ENCODE measurements at regions not wholly inside any gene's neighbourhood (a gene's known extent, or its start where the extent isn't known, plus 50 kb on each side); places are given as distances from the start of the nearest gene placed in this dataset.

DNA sequence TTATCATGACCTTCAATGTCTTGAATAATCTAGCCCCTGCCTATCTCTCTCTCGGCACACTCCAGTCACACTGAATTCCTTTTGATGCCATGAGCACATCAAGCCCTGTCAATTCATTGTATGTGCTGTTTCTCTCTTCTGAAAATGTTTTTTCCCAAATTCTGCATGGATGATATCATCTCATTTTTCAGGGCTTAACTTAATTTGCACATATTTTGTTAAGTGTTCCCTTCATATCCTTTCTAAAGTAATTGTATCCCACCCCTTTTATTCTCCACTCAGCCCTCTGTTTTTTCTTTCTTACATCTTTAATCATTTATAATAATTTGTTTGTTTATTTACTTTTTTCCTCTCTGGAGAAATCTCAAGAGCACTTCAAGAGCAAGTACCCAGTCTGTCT is 149.9 kb downstream of the ZNF326 start:
- Histone ChIP-seq H3K9ac (ENCODE audit: insufficient read length) (no peak overlapping the region), H3K36me3 (ENCODE audit: insufficient read depth, low read length) (no peaks in the 10 kb centered on the region), H3K27ac (no peak overlapping the region), H3K9me3 (ENCODE audit: low read depth, low read length) (no peaks in the 10 kb centered on the region), H3K4me3 (no peak overlapping the region)
- DNase-seq (ENCODE audit: low read depth, low spot score): no peak
- TF ChIP-seq POLR2AphosphoS5 (IDR thresholded peaks at IDR 0.05; ENCODE audit: borderline replicate concordance, low read depth, low read length): no peak
- no peak for TF ChIP-seq EZH2 (IDR thresholded peaks at IDR 0.05)
- no peak for TF ChIP-seq FOXP2 (optimal IDR thresholded peaks at IDR 0.05; ENCODE audit: control extremely low read depth, extremely low read length, insufficient read depth)

DNA sequence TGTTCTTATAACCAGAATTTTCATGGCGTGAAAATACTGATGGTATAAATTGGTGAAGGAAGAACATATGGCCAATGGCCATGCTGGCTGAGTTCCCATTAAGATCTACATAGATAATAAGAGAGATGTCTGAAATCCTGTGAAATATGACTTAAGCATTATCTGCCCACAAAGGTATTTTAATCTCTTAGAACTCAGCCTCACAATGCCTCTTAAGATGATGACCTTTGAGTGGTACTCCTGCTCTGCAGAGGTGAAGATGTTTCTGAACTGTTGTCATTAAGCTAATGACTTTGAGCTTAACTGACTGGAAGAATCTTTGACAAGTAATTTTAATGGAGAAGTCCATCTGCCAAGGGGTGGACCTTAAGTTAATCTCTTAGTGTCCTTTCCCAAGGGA is 148.7 kb downstream of the ZNF326 start:
- no peak overlapping the region for H3K4me3 ChIP-seq
- TF ChIP-seq EZH2 (IDR thresholded peaks at IDR 0.05): no peak
- H3K36me3 ChIP-seq (ENCODE audit: insufficient read depth, low read length): no peaks in the 10 kb centered on the region
- no peak overlapping the region for H3K27ac ChIP-seq
- no peaks in the 10 kb centered on the region for H3K9me3 ChIP-seq (ENCODE audit: low read depth, low read length)
- H3K9ac ChIP-seq (ENCODE audit: insufficient read length): no peak overlapping the region
- no peak for DNase-seq (ENCODE audit: low read depth, low spot score)

GRCh38 chr1:90142697-90143096 is 147.8 kb downstream of the ZNF326 start:
- no peak overlapping the region for H3K9ac ChIP-seq (ENCODE audit: insufficient read length)
- no peak for TF ChIP-seq FOXP2 (optimal IDR thresholded peaks at IDR 0.05; ENCODE audit: control extremely low read depth, extremely low read length, insufficient read depth)
- TF ChIP-seq POLR2AphosphoS5 (IDR thresholded peaks at IDR 0.05; ENCODE audit: borderline replicate concordance, low read depth, low read length): no peak
- TF ChIP-seq EZH2 (IDR thresholded peaks at IDR 0.05): no peak
- no peak for DNase-seq (ENCODE audit: low read depth, low spot score)
- H3K4me3 ChIP-seq: no peak overlapping the region
- H3K36me3 ChIP-seq (ENCODE audit: insufficient read depth, low read length): no peaks in the 10 kb centered on the region
- H3K27ac ChIP-seq: no peak overlapping the region
- H3K9me3 ChIP-seq (ENCODE audit: low read depth, low read length): no peaks in the 10 kb centered on the region

DNA sequence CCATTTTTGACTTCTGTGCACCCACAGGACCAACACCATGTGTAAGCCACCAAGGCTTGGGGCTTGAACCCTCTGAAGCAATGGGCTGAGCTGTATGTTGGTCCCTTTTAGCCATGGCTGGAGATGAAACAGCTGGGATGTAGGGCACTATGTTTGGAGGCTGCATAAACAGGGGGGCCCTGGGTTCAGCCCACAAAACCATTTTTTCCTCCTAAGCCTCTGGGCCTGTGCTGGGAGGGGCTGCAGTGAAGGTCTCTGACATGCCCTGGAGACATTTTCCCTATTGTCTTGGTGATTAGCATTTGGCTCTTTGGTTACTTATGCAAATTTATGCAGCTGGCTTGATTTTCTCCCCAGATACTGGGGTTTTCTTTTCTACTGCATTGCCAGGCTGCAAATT is 144.9 kb downstream of the ZNF326 start:
- no peak for TF ChIP-seq EZH2 (IDR thresholded peaks at IDR 0.05)

GRCh38 chr1:90135286-90135685 is 140.4 kb downstream of the ZNF326 start:
- DNase-seq (ENCODE audit: low read depth, low spot score): no peak
- TF ChIP-seq POLR2AphosphoS5 (IDR thresholded peaks at IDR 0.05; ENCODE audit: borderline replicate concordance, low read depth, low read length) (no peak), FOXP2 (optimal IDR thresholded peaks at IDR 0.05; ENCODE audit: control extremely low read depth, extremely low read length, insufficient read depth) (no peak), EZH2 (IDR thresholded peaks at IDR 0.05) (no peak)
- H3K9ac ChIP-seq (ENCODE audit: insufficient read length): no peak overlapping the region

More for the DNA sequence above, 144.9 kb downstream of the ZNF326 start:
- Histone ChIP-seq H3K4me3 (no peak overlapping the region), H3K9ac (ENCODE audit: insufficient read length) (no peak overlapping the region), H3K9me3 (ENCODE audit: low read depth, low read length) (peaks cover 7% of the 10 kb centered on the region; the same call in 1 of the 2 replicates), H3K27ac (no peak overlapping the region), H3K36me3 (ENCODE audit: insufficient read depth, low read length) (no peaks in the 10 kb centered on the region)
- no peak for DNase-seq (ENCODE audit: low read depth, low spot score)

DNA sequence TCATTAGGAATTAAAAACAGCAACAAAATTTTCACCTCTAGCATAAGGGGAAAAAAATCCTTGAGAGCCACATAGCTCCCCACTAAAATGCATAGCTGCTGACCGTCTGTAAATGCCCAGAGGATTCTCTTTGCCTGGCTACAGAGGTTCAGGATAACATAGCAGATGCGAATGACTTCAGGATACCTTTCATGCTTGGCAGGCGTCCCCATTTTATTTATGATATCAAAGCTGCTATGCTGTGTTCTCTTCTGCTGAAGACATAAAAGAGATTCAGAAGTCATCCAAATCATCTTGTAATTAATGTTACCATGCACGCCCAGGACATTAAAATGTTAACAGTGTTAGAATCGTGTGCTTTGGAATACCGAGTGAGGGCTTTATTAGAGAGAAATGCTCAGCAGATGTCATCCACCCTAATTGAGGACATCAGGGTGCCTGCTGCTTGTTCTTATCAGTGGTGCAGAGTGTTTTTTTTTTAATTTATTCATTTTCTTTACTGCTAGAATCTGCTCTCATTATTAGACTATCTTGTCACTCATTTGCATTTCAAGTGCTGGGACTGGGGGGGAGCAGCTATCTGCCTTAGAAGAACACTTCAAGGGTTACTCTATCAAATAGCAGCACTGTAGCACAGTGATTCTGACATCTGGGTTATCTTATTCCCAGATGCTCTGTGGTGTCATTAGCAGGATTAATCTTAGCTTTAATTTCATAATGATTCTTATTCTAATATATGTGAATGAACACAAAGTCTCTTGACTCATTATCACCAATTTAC is 139.5 kb downstream of the ZNF326 start:
- Histone ChIP-seq H3K9ac (ENCODE audit: insufficient read length) (no peak overlapping the region), H3K4me3 (no peak overlapping the region), H3K36me3 (ENCODE audit: insufficient read depth, low read length) (no peaks in the 10 kb centered on the region), H3K9me3 (ENCODE audit: low read depth, low read length) (peaks cover 7% of the 10 kb centered on the region; the same call in 1 of the 2 replicates), H3K27ac (peak overlapping the region; percentile 56; the same call in 1 of the 2 replicates)
- DNase-seq (ENCODE audit: low read depth, low spot score): no peak
- TF ChIP-seq FOXP2 (optimal IDR thresholded peaks at IDR 0.05; ENCODE audit: control extremely low read depth, extremely low read length, insufficient read depth): no peak
- no peak for TF ChIP-seq POLR2AphosphoS5 (IDR thresholded peaks at IDR 0.05; ENCODE audit: borderline replicate concordance, low read depth, low read length)
- TF ChIP-seq EZH2 (IDR thresholded peaks at IDR 0.05): no peak

More at GRCh38 chr1:90135286-90135685, 140.4 kb downstream of the ZNF326 start:
- no peaks in the 10 kb centered on the region for H3K36me3 ChIP-seq (ENCODE audit: insufficient read depth, low read length)
- no peak overlapping the region for H3K4me3 ChIP-seq
- peaks cover 7% of the 10 kb centered on the region; the same call in 1 of the 2 replicates for H3K9me3 ChIP-seq (ENCODE audit: low read depth, low read length)
- 0 out of 2 replicates have a peak overlapping the region, but pooled peaks have one; percentile 26 for H3K27ac ChIP-seq

- H3K4me3 ChIP-seq: peak overlapping the region; percentile 8; the same call in 1 of the 2 replicates
- DNase-seq (ENCODE audit: low read depth, low spot score): peak; percentile 61
- H3K27ac ChIP-seq: peak overlapping the region; percentile 56
- peaks cover 7% of the 10 kb centered on the region; the same call in 1 of the 2 replicates for H3K9me3 ChIP-seq (ENCODE audit: low read depth, low read length)
- no peaks in the 10 kb centered on the region for H3K36me3 ChIP-seq (ENCODE audit: insufficient read depth, low read length)
- no peak for TF ChIP-seq FOXP2 (optimal IDR thresholded peaks at IDR 0.05; ENCODE audit: control extremely low read depth, extremely low read length, insufficient read depth)
- H3K9ac ChIP-seq (ENCODE audit: insufficient read length): no peak overlapping the region
Observed at GRCh38 chr1:90133133-90133532, 138.2 kb downstream of the ZNF326 start.

DNA sequence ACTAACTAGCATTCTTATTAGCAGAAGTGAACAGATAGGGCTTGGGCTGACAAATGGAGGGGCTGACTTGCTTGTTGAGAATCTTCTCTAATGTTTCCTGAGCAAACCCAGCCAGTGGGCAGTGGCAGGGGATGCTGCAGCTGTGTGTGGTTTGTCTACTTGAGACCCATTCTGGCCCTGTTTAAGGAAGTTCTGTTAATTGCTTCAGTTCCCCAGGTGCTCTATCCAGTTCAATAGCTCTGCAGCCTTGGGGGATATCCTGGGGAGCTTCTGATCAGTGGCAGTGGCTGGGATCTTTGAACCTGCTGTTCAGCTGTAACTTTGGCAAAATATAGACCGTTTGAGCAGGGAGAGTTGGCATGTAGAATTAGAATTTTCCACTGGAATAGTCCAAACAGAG is 137.4 kb downstream of the ZNF326 start:
- peaks cover 7% of the 10 kb centered on the region; the same call in 1 of the 2 replicates for H3K9me3 ChIP-seq (ENCODE audit: low read depth, low read length)
- H3K9ac ChIP-seq (ENCODE audit: insufficient read length): no peak overlapping the region
- DNase-seq (ENCODE audit: low read depth, low spot score): no peak
- no peak for TF ChIP-seq POLR2AphosphoS5 (IDR thresholded peaks at IDR 0.05; ENCODE audit: borderline replicate concordance, low read depth, low read length)
- no peak for TF ChIP-seq FOXP2 (optimal IDR thresholded peaks at IDR 0.05; ENCODE audit: control extremely low read depth, extremely low read length, insufficient read depth)
- no peak for TF ChIP-seq EZH2 (IDR thresholded peaks at IDR 0.05)
- no peak overlapping the region for H3K4me3 ChIP-seq
- H3K27ac ChIP-seq: no peak overlapping the region
- no peaks in the 10 kb centered on the region for H3K36me3 ChIP-seq (ENCODE audit: insufficient read depth, low read length)
